Thymus (tissue), 11 donors: ENCODE measurements at regions not wholly inside any gene's neighbourhood (a gene's known extent, or its start where the extent isn't known, plus 50 kb on each side); places are given as distances from the start of the nearest gene placed in this dataset.

Source experiments
- DNase-seq, 9 donors: peaks; one replicate each; pipeline ENCODE4 v3.0.0-alpha.2; 2013; ENCODE audit warnings: low spot score in 9 of 9, low read depth in 6 of 9, missing footprints in 1 of 9
- H3K27ac ChIP-seq, 2 donors: one replicate each; pipeline ENCODE4 v1.5.1; 2013; ENCODE audit warnings: control low read depth in 1 of 2, low read depth in 1 of 2, low read length in 1 of 2, mild to moderate bottlenecking in 1 of 2, moderate library complexity in 1 of 2
- H3K27me3 ChIP-seq, 2 donors: one replicate each; pipeline ENCODE4 v1.5.1; 2013; ENCODE audit warnings: low read length in 1 of 2; ENCODE audit not compliant: control insufficient read depth in 2 of 2, insufficient read depth in 1 of 2
- H3K36me3 ChIP-seq, 2 donors: one replicate each; pipeline ENCODE4 v1.5.1; 2013; ENCODE audit warnings: low read length in 1 of 2, mild to moderate bottlenecking in 1 of 2, moderate library complexity in 1 of 2; ENCODE audit not compliant: control insufficient read depth in 2 of 2, insufficient read depth in 2 of 2
- H3K4me1 ChIP-seq, 2 donors: one replicate each; pipeline ENCODE4 v1.5.1; 2013; ENCODE audit warnings: low read length in 2 of 2; ENCODE audit not compliant: control insufficient read depth in 2 of 2, insufficient read depth in 2 of 2
- H3K4me3 ChIP-seq, 2 donors: one replicate each; pipeline ENCODE4 v1.5.1; 2013; ENCODE audit warnings: low read length in 2 of 2, control low read depth in 1 of 2, mild to moderate bottlenecking in 1 of 2
- H3K9me3 ChIP-seq, 2 donors: one replicate each; pipeline ENCODE4 v1.5.1; 2013; ENCODE audit warnings: low read length in 1 of 2, mild to moderate bottlenecking in 1 of 2; ENCODE audit not compliant: control insufficient read depth in 2 of 2, insufficient read depth in 1 of 2
- WGBS: extraction: QIAGEN DNeasy Blood & Tissue Kit; methylation state at CpG from one replicate; pipeline ENCODE4 v1.1.7; 2013; 5-methylcytosine and 5-hydroxymethylcytosine counted together
- donor health status: healthy.

GRCh38 chr3:135840436-135840835 is 125.1 kb upstream of the PPP2R3A start:
- Histone ChIP-seq H3K36me3 (no peaks in the 10 kb centered on the region), H3K9me3 (no peaks in the 10 kb centered on the region), H3K4me1 (no peaks in the 10 kb centered on the region), H3K4me3 (no peak overlapping the region), H3K27ac (no peak overlapping the region), H3K27me3 (no peaks in the 10 kb centered on the region)
- WGBS: 65% methylated on average over 1 of the region's 1 CpG
- DNase-seq: no peak

- no peaks in the 10 kb centered on the region for H3K4me1 ChIP-seq
- H3K36me3 ChIP-seq: no peaks in the 10 kb centered on the region
- no peak overlapping the region for H3K27ac ChIP-seq
Measured at GRCh38 chr3:135844386-135844785, 121.1 kb upstream of the PPP2R3A start.

GRCh38 chr3:135848051-135848450 is 117.5 kb upstream of the PPP2R3A start:
- Histone ChIP-seq H3K4me1 (no peaks in the 10 kb centered on the region), H3K9me3 (no peaks in the 10 kb centered on the region), H3K36me3 (no peaks in the 10 kb centered on the region), H3K27me3 (no peaks in the 10 kb centered on the region), H3K4me3 (no peak overlapping the region), H3K27ac (no peak overlapping the region)
- no peak for DNase-seq
- WGBS: 97% methylated on average over 1 of the region's 1 CpG

More at GRCh38 chr3:135844386-135844785, 121.1 kb upstream of the PPP2R3A start:
- DNase-seq: no peak
- no peaks in the 10 kb centered on the region for H3K9me3 ChIP-seq
- no peak overlapping the region for H3K4me3 ChIP-seq
- H3K27me3 ChIP-seq: no peaks in the 10 kb centered on the region

- no peak for DNase-seq
- no peaks in the 10 kb centered on the region for H3K4me1 ChIP-seq
- no peaks in the 10 kb centered on the region for H3K36me3 ChIP-seq
- no peaks in the 10 kb centered on the region for H3K9me3 ChIP-seq
- H3K27ac ChIP-seq: no peak overlapping the region
- no peak overlapping the region for H3K4me3 ChIP-seq
- H3K27me3 ChIP-seq: no peaks in the 10 kb centered on the region
Measured at GRCh38 chr3:135849827-135850226, 115.7 kb upstream of the PPP2R3A start.

GRCh38 chr3:135851201-135852081 is 114.1 kb upstream of the PPP2R3A start:
- no peak for DNase-seq
- H3K9me3 ChIP-seq: no peaks in the 10 kb centered on the region
- no peaks in the 10 kb centered on the region for H3K27me3 ChIP-seq
- H3K4me3 ChIP-seq: no peak overlapping the region
- WGBS: 50% methylated on average over 4 of the region's 4 CpGs
- H3K36me3 ChIP-seq: no peaks in the 10 kb centered on the region
- no peak overlapping the region for H3K27ac ChIP-seq
- H3K4me1 ChIP-seq: no peaks in the 10 kb centered on the region

- Histone ChIP-seq H3K27ac (no peak overlapping the region), H3K36me3 (no peaks in the 10 kb centered on the region), H3K9me3 (no peaks in the 10 kb centered on the region), H3K4me1 (no peaks in the 10 kb centered on the region), H3K27me3 (no peaks in the 10 kb centered on the region), H3K4me3 (no peak overlapping the region)
- DNase-seq: no peak
- 75% methylated on average over 2 of the region's 2 CpGs for WGBS
Measured at GRCh38 chr3:135853981-135854380, 111.5 kb upstream of the PPP2R3A start.

- Histone ChIP-seq H3K4me1 (no peaks in the 10 kb centered on the region), H3K9me3 (no peaks in the 10 kb centered on the region), H3K27me3 (no peaks in the 10 kb centered on the region), H3K27ac (no peak overlapping the region), H3K36me3 (no peaks in the 10 kb centered on the region), H3K4me3 (no peak overlapping the region)
- 93% methylated on average over 2 of the region's 2 CpGs for WGBS
- no peak for DNase-seq
Measured at GRCh38 chr3:135860761-135861160, 104.8 kb upstream of the PPP2R3A start.

GRCh38 chr3:135862361-135862760 is 103.2 kb upstream of the PPP2R3A start:
- H3K27me3 ChIP-seq: no peaks in the 10 kb centered on the region
- WGBS: 91% methylated on average over 1 of the region's 1 CpG
- no peaks in the 10 kb centered on the region for H3K36me3 ChIP-seq
- no peak for DNase-seq
- no peak overlapping the region for H3K27ac ChIP-seq
- no peak overlapping the region for H3K4me3 ChIP-seq
- H3K4me1 ChIP-seq: no peaks in the 10 kb centered on the region
- H3K9me3 ChIP-seq: no peaks in the 10 kb centered on the region

GRCh38 chr3:135864060-135864459 is 101.5 kb upstream of the PPP2R3A start:
- 92% methylated on average over 1 of the region's 1 CpG for WGBS
- Histone ChIP-seq H3K4me1 (no peaks in the 10 kb centered on the region), H3K27ac (no peak overlapping the region), H3K9me3 (no peaks in the 10 kb centered on the region), H3K4me3 (no peak overlapping the region), H3K36me3 (no peaks in the 10 kb centered on the region), H3K27me3 (no peaks in the 10 kb centered on the region)
- DNase-seq: no peak
